CD14-positive monocyte (primary cell): ENCODE measurements at regions not wholly inside any gene's neighbourhood (a gene's known extent, or its start where the extent isn't known, plus 50 kb on each side); places are given as distances from the start of the nearest gene placed in this dataset.
A peak's percentile ranks its signal among the peaks of the same experiment; 100 is the strongest.

Source experiments
- DNase-seq, 3 donors: peaks; one replicate each; pipeline ENCODE4 v3.0.0-alpha.2; 2011 to 2022
- H2AFZ ChIP-seq: 2 replicates; pipeline ENCODE4 v1.6.0; 2012; ENCODE audit warnings: mild to moderate bottlenecking, low read depth, low read length, inconsistent platforms; ENCODE audit not compliant: insufficient read depth, poor library complexity, severe bottlenecking
- H3K27ac ChIP-seq, 2 donors: 1 replicate in 1 of 2; 2 replicates in 1 of 2; pipeline ENCODE4 v1.5.1; 2012 to 2013; ENCODE audit warnings: low read length in 2 of 2, control low read depth in 1 of 2, inconsistent platforms in 1 of 2, low read depth in 1 of 2, mild to moderate bottlenecking in 1 of 2
- H3K27me3 ChIP-seq, 2 donors: one replicate each; pipeline versions ENCODE4 v1.6.0 to v1.6.1; 2011 to 2013; ENCODE audit warnings: low read length in 2 of 2; ENCODE audit not compliant: control insufficient read depth in 2 of 2, insufficient read depth in 2 of 2
- H3K36me3 ChIP-seq, 2 donors: replicated peaks in 1 of 2; 1 replicate in 1 of 2; 2 replicates in 1 of 2; pipeline versions ENCODE4 v1.5.1 to v1.6.1; 2012 to 2013; ENCODE audit warnings: low read length in 2 of 2, control low read depth in 1 of 2, inconsistent platforms in 1 of 2, mild to moderate bottlenecking in 1 of 2; ENCODE audit not compliant: insufficient read depth in 2 of 2, control insufficient read depth in 1 of 2
- H3K4me1 ChIP-seq, 2 donors: 1 replicate in 1 of 2; 2 replicates in 1 of 2; pipeline versions ENCODE4 v1.5.1 to v1.6.1; 2012 to 2013; ENCODE audit warnings: low read length in 2 of 2, control low read depth in 1 of 2, inconsistent platforms in 1 of 2, mild to moderate bottlenecking in 1 of 2, moderate library complexity in 1 of 2; ENCODE audit not compliant: insufficient read depth in 2 of 2, control insufficient read depth in 1 of 2
- H3K4me2 ChIP-seq: replicated peaks from 2 replicates; pipeline ENCODE3; 2012; ENCODE audit warnings: low read length, moderate library complexity, mild to moderate bottlenecking; ENCODE audit not compliant: poor library complexity, severe bottlenecking; ENCODE audit errors: extremely low read depth
- H3K4me3 ChIP-seq, 3 experiments: fragments of 200-600 bp in 1 of 3; sonication (generic) in 1 of 3; replicated peaks in 1 of 3; 1 replicate in 2 of 3; 2 replicates in 1 of 3; pipeline ENCODE4 v1.5.1; 2011 to 2013; ENCODE audit warnings: low read length in 3 of 3, mild to moderate bottlenecking in 3 of 3, control low read depth in 2 of 3, low read depth in 2 of 3, inconsistent platforms in 1 of 3, moderate library complexity in 1 of 3
- H3K79me2 ChIP-seq: 2 replicates; pipeline ENCODE4 v1.6.0; 2012; ENCODE audit warnings: mild to moderate bottlenecking, control low read depth, inconsistent platforms, low read length, moderate library complexity; ENCODE audit not compliant: insufficient read depth
- H3K9ac ChIP-seq: 2 replicates; pipeline ENCODE4 v1.6.0; 2017; ENCODE audit warnings: low read length, mild to moderate bottlenecking; ENCODE audit not compliant: insufficient read depth, poor library complexity, severe bottlenecking
- H3K9me3 ChIP-seq, 2 donors: replicated peaks in 1 of 2; 1 replicate in 1 of 2; 2 replicates in 1 of 2; pipeline versions ENCODE4 v1.5.1 to v1.6.1; 2012 to 2013; ENCODE audit warnings: low read length in 2 of 2, control low read depth in 1 of 2; ENCODE audit not compliant: control insufficient read depth in 1 of 2, insufficient read depth in 1 of 2
- H4K20me1 ChIP-seq: 2 replicates; pipeline ENCODE4 v1.6.0; 2012; ENCODE audit warnings: mild to moderate bottlenecking, low read length, control low read depth, moderate library complexity; ENCODE audit not compliant: insufficient read depth
- H3K27ac Mint-ChIP-seq, 7 donors: one replicate each; pipeline ENCODE4 v1.8.0; 2020; ENCODE audit warnings: mild to moderate bottlenecking in 7 of 7, mixed read lengths in 7 of 7, moderate library complexity in 6 of 7, inconsistent platforms in 2 of 7
- H3K27me3 Mint-ChIP-seq, 3 donors: one replicate each; pipeline ENCODE4 v1.8.0; 2021 to 2022; ENCODE audit warnings: low read depth in 3 of 3, mild to moderate bottlenecking in 3 of 3, mixed read lengths in 3 of 3, moderate library complexity in 3 of 3, inconsistent platforms in 1 of 3
- H3K36me3 Mint-ChIP-seq, 2 donors: one replicate each; pipeline ENCODE4 v1.8.0; 2020; ENCODE audit warnings: mixed read lengths in 2 of 2, inconsistent platforms in 1 of 2, mild to moderate bottlenecking in 1 of 2
- H3K4me1 Mint-ChIP-seq: one replicate; pipeline ENCODE4 v1.8.0; 2020; ENCODE audit warnings: mild to moderate bottlenecking, mixed read lengths
- H3K4me3 Mint-ChIP-seq, 2 donors: one replicate each; pipeline ENCODE4 v1.8.0; 2020; ENCODE audit warnings: mild to moderate bottlenecking in 2 of 2, mixed read lengths in 2 of 2, moderate library complexity in 1 of 2
- H3K9me3 Mint-ChIP-seq, 7 donors: one replicate each; pipeline ENCODE4 v1.8.0; 2020 to 2022; ENCODE audit warnings: mixed read lengths in 7 of 7, mild to moderate bottlenecking in 6 of 7, moderate library complexity in 6 of 7, inconsistent platforms in 2 of 7
- WGBS: methylation state at CpG from one replicate; pipeline ENCODE4 v1.1.5; 2013; ENCODE audit warnings: missing lambda C conversion rate; ENCODE audit not compliant: insufficient coverage; 5-methylcytosine and 5-hydroxymethylcytosine counted together
- intact Hi-C, 2 donors: fragments of 100-400 bp; cut with micrococcal nuclease; formaldehyde crosslinking; loops; one replicate each; pipeline versions ENCODE4 v1.15.0 to v1.15.1; 2023
- TF ChIP-seq, protein P1 (sequence below): fragments of 200-600 bp; IDR thresholded peaks from one replicate; pipeline ENCODE4 v1.8.0; 2022; ENCODE audit warnings: antibody characterized with exemption, mild to moderate bottlenecking

- Histone ChIP-seq H3K9me3 (no peaks in the 10 kb centered on the region), H3K9ac (no peak overlapping the region), H3K4me3 (no peak overlapping the region), H3K27ac (no peak overlapping the region), H3K36me3 (no peaks in the 10 kb centered on the region), H3K79me2 (no peaks in the 10 kb centered on the region), H3K4me2 (no peak overlapping the region), H4K20me1 (no peaks in the 10 kb centered on the region), H2AFZ (no peak overlapping the region), H3K4me1 (peaks cover 16 to 20% of the 10 kb centered on the region in 2 donors), H3K27me3 (no peaks in the 10 kb centered on the region)
- WGBS = no CpG with 5 or more reads among the region's 3 CpGs
- Mint-ChIP-seq H3K36me3 (no peaks in the 10 kb centered on the region), H3K4me1 (peaks cover 22% of the 10 kb centered on the region), H3K27ac (no peak overlapping the region), H3K4me3 (no peak overlapping the region), H3K27me3 (peaks cover 0 to 9% (median 0%) of the 10 kb centered on the region in 3 donors), H3K9me3 (peaks cover 0 to 3% (median 0%) of the 10 kb centered on the region in 7 donors)
- DNase-seq = no peak
- TF ChIP-seq, protein P1, sequence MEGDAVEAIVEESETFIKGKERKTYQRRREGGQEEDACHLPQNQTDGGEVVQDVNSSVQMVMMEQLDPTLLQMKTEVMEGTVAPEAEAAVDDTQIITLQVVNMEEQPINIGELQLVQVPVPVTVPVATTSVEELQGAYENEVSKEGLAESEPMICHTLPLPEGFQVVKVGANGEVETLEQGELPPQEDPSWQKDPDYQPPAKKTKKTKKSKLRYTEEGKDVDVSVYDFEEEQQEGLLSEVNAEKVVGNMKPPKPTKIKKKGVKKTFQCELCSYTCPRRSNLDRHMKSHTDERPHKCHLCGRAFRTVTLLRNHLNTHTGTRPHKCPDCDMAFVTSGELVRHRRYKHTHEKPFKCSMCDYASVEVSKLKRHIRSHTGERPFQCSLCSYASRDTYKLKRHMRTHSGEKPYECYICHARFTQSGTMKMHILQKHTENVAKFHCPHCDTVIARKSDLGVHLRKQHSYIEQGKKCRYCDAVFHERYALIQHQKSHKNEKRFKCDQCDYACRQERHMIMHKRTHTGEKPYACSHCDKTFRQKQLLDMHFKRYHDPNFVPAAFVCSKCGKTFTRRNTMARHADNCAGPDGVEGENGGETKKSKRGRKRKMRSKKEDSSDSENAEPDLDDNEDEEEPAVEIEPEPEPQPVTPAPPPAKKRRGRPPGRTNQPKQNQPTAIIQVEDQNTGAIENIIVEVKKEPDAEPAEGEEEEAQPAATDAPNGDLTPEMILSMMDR = no peak
- intact Hi-C loops = no loop called here
Observed at GRCh38 chrX:118207831-118208453, 91.3 kb upstream of the KLHL13 start.

DNA sequence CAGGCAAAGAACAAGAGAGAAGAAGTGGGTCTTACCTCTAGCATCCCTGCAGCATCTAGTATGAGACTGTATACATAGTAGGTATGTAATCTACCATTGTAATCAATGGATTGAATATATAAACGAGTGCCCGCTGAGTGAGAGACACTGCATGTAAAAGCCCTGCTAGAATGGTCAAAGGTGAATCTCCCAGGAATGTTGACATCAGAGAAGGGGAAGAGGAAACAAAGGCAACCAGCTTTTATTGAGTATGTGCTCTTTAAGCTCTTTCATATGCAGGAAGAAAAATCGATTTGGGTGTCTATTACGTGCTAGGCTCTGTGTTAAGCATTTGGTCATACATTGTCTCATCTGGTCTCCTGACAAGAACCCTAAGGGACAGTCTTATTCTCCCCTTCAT is 91.9 kb upstream of the KLHL13 start:
- Histone ChIP-seq H2AFZ (no peak overlapping the region), H3K27ac (no peak overlapping the region), H3K9ac (no peak overlapping the region), H3K4me2 (no peak overlapping the region), H3K4me3 (no peak overlapping the region), H4K20me1 (no peaks in the 10 kb centered on the region), H3K36me3 (no peaks in the 10 kb centered on the region), H3K9me3 (no peaks in the 10 kb centered on the region), H3K79me2 (no peaks in the 10 kb centered on the region), H3K27me3 (no peaks in the 10 kb centered on the region), H3K4me1 (peaks cover 22 to 25% of the 10 kb centered on the region in 2 donors)
- WGBS = no CpG with 5 or more reads among the region's 4 CpGs
- H3K27me3 Mint-ChIP-seq = peaks cover 0 to 9% (median 0%) of the 10 kb centered on the region in 3 donors
- peaks cover 26% of the 10 kb centered on the region for H3K4me1 Mint-ChIP-seq
- intact Hi-C loops = no loop called here
- no peak for DNase-seq
- TF ChIP-seq, protein P1 = no peak
- H3K36me3 Mint-ChIP-seq = no peaks in the 10 kb centered on the region
- H3K27ac Mint-ChIP-seq = peak overlapping the region in 1 of 7 donors; percentile 21
- no peak overlapping the region for H3K4me3 Mint-ChIP-seq
- H3K9me3 Mint-ChIP-seq = peaks cover 0 to 3% (median 0%) of the 10 kb centered on the region in 7 donors
